ENCODE measurements at regions not wholly inside any gene's neighbourhood (a gene's known extent, or its start where the extent isn't known, plus 50 kb on each side); places are given as distances from the start of the nearest gene placed in this dataset.

DNA sequence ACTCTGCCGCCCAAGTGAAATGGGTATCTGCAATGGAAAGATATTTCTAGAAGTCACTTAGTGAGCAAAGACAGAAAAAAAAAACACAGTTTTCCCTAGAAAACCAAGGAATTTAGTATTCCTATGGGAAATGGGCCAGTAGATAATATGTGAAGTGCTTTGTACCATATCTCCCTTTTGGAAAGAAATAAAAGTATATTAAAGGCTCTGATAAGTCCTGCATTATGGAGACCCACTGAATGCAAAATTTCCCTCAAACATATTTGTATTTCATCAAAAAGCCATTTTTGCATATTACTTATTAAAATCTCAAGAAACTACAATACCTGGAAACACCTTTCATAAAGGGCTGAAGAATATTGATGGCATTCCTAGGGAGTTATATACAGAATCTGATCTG is 51.6 kb upstream of the DYNLRB2 start:
- BruUV-seq (replicated peaks): no TSS peak
- Mint-ChIP-seq H3K27me3 (ENCODE audit: insufficient read depth, unreplicated experiment) (peaks cover 16% of the 10 kb centered on the region), H3K4me1 (ENCODE audit: insufficient read depth, unreplicated experiment) (no peaks in the 10 kb centered on the region), H3K4me3 (ENCODE audit: unreplicated experiment) (no peak overlapping the region), H3K27ac (ENCODE audit: low read depth, unreplicated experiment) (no peak overlapping the region), H3K36me3 (ENCODE audit: insufficient read depth, unreplicated experiment) (no peaks in the 10 kb centered on the region), H3K9me3 (ENCODE audit: unreplicated experiment) (no peaks in the 10 kb centered on the region)
- CTCF ChIA-PET: no interaction called here
- no peak for DNase-seq (ENCODE audit: unreplicated experiment)
- no peak for TF ChIP-seq CTCF (IDR thresholded peaks at IDR 0.05; ENCODE audit: unreplicated experiment)
- intact Hi-C loops (cut with micrococcal nuclease): no loop called here
- POLR2A ChIA-PET: no interaction called here

GRCh38 chr16:80488167-80488566 is 52.6 kb upstream of the DYNLRB2 start:
- POLR2A ChIA-PET: no interaction called here
- Mint-ChIP-seq H3K4me1 (ENCODE audit: insufficient read depth, unreplicated experiment) (no peaks in the 10 kb centered on the region), H3K27me3 (ENCODE audit: insufficient read depth, unreplicated experiment) (peaks cover 21% of the 10 kb centered on the region), H3K27ac (ENCODE audit: low read depth, unreplicated experiment) (no peak overlapping the region), H3K9me3 (ENCODE audit: unreplicated experiment) (no peaks in the 10 kb centered on the region), H3K4me3 (ENCODE audit: unreplicated experiment) (no peak overlapping the region), H3K36me3 (ENCODE audit: insufficient read depth, unreplicated experiment) (no peaks in the 10 kb centered on the region)
- DNase-seq (ENCODE audit: unreplicated experiment): no peak
- CTCF ChIA-PET: interaction anchor here (0.8 kb wide), 1 partner anchor 39 kb away, joined by 5 read pairs; no protein-coding TSS in a partner anchor
- intact Hi-C loops (cut with micrococcal nuclease): no loop called here
- TF ChIP-seq CTCF (IDR thresholded peaks at IDR 0.05; ENCODE audit: unreplicated experiment): no peak
- BruUV-seq (replicated peaks): no TSS peak

DNA sequence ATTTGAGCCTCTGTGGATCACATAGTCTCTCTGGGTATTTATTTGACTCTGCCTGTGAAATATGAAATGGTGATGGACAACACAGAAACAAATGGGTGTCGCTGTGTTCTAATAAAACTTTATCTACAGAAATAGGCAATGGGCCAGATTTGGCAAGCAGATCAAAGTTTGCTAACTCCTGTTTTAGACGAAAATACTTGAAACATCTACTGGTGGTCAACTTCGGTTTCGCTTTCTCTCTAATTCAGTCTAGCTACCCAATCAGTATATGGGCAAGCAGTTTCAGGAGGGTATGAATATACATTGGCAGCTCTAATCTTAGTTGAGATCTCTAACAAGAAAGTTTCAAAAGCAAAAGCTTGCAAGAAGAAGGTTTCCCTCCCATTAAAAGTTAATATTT is 60.1 kb upstream of the DYNLRB2 start:
- no peaks in the 10 kb centered on the region for H3K36me3 Mint-ChIP-seq (ENCODE audit: insufficient read depth, unreplicated experiment)
- H3K27me3 Mint-ChIP-seq (ENCODE audit: insufficient read depth, unreplicated experiment): peaks cover 32% of the 10 kb centered on the region
- H3K4me1 Mint-ChIP-seq (ENCODE audit: insufficient read depth, unreplicated experiment): no peaks in the 10 kb centered on the region
- DNase-seq (ENCODE audit: unreplicated experiment): no peak
- no peak overlapping the region for H3K4me3 Mint-ChIP-seq (ENCODE audit: unreplicated experiment)
- intact Hi-C loops (cut with micrococcal nuclease): no loop called here
- TF ChIP-seq CTCF (IDR thresholded peaks at IDR 0.05; ENCODE audit: unreplicated experiment): no peak
- ChIA-PET POLR2A (interaction anchor here (0.7 kb wide), 1 partner anchor 64 kb away, joined by 3 read pairs; no protein-coding TSS in a partner anchor), CTCF (interaction anchor here (1.1 kb wide), 1 partner anchor 14 kb away, joined by 3 read pairs; no protein-coding TSS in a partner anchor)
- no peaks in the 10 kb centered on the region for H3K9me3 Mint-ChIP-seq (ENCODE audit: unreplicated experiment)
- BruUV-seq (replicated peaks): no TSS peak
- no peak overlapping the region for H3K27ac Mint-ChIP-seq (ENCODE audit: low read depth, unreplicated experiment)

- intact Hi-C loops (cut with micrococcal nuclease): no loop called here
- no peak for DNase-seq (ENCODE audit: unreplicated experiment)
- ChIA-PET POLR2A (interaction anchor here (0.7 kb wide), 1 partner anchor 14 kb away, joined by 4 read pairs; no protein-coding TSS in a partner anchor), CTCF (interaction anchor here (0.6 to 1.0 kb wide), 2 partner anchors 48 to 1730 kb away, joined by 3 read pairs; no protein-coding TSS in a partner anchor)
- Mint-ChIP-seq H3K9me3 (ENCODE audit: unreplicated experiment) (no peaks in the 10 kb centered on the region), H3K4me3 (ENCODE audit: unreplicated experiment) (no peak overlapping the region), H3K4me1 (ENCODE audit: insufficient read depth, unreplicated experiment) (peaks cover 6% of the 10 kb centered on the region), H3K27me3 (ENCODE audit: insufficient read depth, unreplicated experiment) (peaks cover 35% of the 10 kb centered on the region), H3K27ac (ENCODE audit: low read depth, unreplicated experiment) (no peak overlapping the region), H3K36me3 (ENCODE audit: insufficient read depth, unreplicated experiment) (no peaks in the 10 kb centered on the region)
- BruUV-seq (replicated peaks): no TSS peak
- TF ChIP-seq CTCF (IDR thresholded peaks at IDR 0.05; ENCODE audit: unreplicated experiment): no peak
Observed at GRCh38 chr16:80477838-80478237, 63.0 kb upstream of the DYNLRB2 start.

Data from MCF 10A (cell line).